Amniotic stem cell (primary cell): ENCODE measurements at regions not wholly inside any gene's neighbourhood (a gene's known extent, or its start where the extent isn't known, plus 50 kb on each side); places are given as distances from the start of the nearest gene placed in this dataset.

ENCODE experiments used
- DNase-seq: peaks from one replicate; lab custom pipeline; 2025; lab: John Stamatoyannopoulos, UW

DNA sequence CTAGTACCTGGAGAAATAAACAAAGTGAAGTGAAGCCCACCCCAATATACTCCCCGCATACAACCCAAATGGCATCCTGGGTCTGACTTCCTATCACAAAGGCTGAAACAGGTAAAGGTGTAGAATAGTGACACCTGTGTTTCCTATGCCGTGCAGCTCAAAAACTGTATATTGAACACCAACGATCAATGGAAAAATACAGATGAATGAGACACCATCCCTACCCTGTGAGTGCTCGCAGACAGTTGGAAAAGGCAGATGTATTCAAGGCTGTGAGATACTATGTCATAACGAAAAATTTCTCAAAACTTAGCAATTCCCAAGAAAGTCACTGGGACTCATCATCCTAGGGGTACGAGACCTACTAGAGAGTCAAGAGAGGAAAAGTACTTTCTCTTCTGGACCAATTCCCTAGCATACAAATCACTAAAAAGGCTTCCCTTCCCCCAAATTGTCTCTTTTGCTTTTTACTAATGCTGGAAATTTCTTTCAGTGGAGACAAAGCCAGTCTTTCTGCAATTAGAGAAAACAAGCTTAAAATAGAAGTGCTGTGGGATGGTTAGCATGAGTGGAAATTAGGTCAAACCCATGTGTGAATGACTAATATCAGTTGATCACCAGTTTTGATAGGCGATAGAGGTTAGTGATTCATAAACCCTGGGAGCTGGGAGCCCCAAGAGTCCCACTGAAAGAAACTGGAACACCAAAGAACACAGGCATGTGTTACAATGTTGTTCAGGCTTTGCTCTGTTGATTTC is 249.7 kb downstream of the SPTSSA start:
- no peak for DNase-seq

- DNase-seq, result no peak
These were observed 250.3 kb downstream of the SPTSSA start for GRCh38 chr14:34211732-34212131.

- DNase-seq, result no peak
These were observed 253.5 kb downstream of the SPTSSA start for GRCh38 chr14:34208532-34208931.

- no peak for DNase-seq
These were observed 254.9 kb upstream of the EGLN3 start for GRCh38 chr14:34205799-34206198.

GRCh38 chr14:34204774-34205173 is 253.9 kb upstream of the EGLN3 start:
- no peak for DNase-seq

GRCh38 chr14:34203251-34203722 is 252.4 kb upstream of the EGLN3 start:
- DNase-seq, result no peak

DNA sequence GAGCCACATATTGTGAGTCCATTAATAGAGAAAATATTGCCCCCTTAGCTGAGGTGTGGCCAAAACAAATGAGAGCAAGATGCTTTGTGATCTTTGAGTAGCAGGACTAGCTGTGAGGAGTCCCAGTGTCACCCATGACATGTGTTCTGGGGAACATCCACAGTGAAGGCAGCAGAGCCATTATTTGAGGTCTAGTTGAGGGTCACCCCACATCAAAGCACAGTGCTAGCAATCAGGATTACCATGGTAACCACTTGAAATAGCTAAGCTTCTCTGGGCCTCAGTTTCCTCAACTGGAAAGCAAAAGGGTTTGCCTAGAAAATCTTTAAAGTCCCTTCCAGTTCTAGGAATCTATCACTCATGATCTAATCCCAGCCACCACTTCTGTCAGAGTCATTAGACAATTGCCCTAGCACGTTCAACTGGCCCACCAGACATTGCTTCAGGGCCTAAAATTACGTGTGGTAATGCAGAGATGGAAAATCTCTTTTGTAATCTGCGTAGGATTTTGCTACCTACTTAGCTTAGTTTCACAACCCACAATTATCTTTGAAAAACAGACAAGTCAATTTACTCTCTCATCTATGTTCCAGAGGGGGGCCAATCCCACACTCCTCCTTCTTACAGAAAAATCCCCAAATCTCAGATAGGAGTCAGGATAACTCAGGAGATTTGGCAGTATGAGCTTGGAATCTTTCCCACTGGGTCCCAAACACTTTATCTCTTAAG is 251.2 kb upstream of the EGLN3 start:
- DNase-seq, result no peak

DNA sequence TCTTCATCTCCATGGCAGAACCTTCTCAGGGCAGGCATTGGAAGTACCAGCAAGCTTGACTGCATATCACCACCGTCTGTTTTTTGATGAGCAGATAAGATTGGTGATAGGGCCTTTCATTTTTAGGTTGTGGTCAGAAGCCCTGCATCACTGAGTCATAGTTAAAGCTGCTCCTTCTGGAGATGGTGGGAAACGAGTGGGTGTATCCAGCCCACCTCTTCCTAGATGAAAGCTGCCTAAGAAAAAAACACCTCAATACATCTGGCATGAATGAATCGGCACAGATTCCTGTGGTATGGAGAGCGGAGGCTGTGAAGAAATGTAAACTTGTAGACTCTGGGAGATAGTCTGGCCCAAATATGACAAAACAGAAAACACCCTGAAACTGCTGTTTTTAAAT is 248.7 kb upstream of the EGLN3 start:
- no peak for DNase-seq

GRCh38 chr14:34198096-34198495 is 247.2 kb upstream of the EGLN3 start:
- DNase-seq, result no peak

GRCh38 chr14:34195964-34196363 is 245.1 kb upstream of the EGLN3 start:
- DNase-seq, result no peak

DNA sequence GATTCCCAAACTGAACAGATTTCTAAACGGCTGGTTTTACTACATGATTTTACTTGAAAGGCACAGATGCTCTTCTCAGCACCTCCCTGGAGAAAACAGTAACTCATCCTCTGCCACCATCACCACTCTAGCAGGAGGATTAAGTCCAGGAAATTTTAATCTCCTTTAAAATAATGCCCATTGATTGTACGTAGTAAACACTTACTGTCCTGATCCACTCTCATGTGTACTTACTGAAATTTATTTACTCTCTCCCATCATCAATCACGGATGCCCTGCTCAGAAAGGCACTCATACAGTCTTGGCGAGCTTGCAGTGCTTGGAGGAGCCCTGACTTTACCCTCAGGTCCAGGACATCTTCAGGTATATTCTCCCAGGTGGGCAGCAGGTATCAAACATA is 239.8 kb upstream of the EGLN3 start:
- no peak for DNase-seq

- DNase-seq, result no peak
These were observed 239.0 kb upstream of the EGLN3 start for GRCh38 chr14:34189866-34190265.

DNA sequence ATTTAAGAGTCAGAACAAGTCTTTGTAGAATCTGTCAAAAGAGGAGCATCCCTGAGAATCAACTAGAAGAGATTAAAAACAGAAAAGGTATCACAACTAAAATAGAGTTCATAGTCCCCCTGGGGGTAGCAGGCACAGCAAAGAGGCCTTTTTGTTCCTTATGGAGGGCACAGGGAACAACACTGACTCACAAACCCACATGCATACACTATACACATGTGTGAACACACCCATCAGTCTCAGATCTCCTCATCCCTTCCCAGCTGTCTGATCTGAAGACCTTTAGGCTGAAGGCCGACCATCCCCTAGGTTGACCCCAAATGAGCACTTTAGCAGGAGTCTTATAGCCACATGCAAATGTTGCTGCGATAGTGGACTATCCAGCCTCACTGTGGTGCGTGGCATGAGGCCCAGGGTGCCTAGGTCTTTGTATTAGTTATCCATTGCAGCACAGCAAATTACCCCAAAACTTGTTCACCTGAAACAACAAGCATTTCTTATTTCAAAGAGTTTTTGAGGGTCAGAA is 236.7 kb upstream of the EGLN3 start:
- no peak for DNase-seq

- DNase-seq, result no peak
These were observed 236.2 kb upstream of the EGLN3 start for GRCh38 chr14:34187061-34187460.

DNA sequence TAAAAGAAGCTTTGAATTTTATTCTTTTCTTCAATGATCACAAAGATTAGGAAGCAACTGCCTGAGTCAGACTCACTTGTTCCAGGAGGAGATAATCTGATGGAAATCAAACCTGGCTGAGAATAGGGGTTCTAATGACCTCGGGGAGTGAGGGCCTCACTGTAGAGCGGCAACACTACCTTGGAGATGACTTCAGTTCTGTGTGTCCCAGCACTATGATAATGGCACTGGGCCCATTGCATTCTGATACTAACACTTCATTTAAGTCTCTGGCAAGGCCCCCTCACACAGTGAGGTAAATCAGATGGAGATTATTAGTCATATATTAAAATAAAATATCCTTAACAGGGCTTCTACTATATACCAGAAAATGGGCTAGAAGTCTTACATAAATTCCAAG is 233.3 kb upstream of the EGLN3 start:
- DNase-seq, result no peak

DNA sequence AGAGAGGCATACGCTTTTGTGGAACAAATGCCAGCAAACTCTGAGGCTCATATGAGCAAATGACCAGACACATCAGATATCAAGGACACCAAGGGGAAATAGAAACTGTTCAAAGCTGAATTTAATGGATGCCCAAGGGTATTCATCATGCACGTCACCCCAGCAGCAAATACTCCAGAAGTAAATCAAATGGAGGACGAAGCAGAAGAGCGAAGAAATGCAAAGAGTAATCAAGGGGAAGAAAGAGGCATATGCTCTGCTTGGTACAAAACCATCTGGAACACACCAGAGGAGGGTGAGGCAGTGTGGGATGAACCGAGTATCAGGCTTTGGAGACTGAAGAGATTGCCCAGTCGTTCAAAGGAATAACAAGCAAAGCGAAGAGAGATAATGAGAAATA is 232.6 kb upstream of the EGLN3 start:
- no peak for DNase-seq

- DNase-seq, result no peak
These were observed 230.5 kb upstream of the EGLN3 start for GRCh38 chr14:34181338-34181737.

GRCh38 chr14:34180869-34181268 is 230.0 kb upstream of the EGLN3 start:
- no peak for DNase-seq

- DNase-seq, result no peak
These were observed 229.6 kb upstream of the EGLN3 start for GRCh38 chr14:34180434-34180833.

DNA sequence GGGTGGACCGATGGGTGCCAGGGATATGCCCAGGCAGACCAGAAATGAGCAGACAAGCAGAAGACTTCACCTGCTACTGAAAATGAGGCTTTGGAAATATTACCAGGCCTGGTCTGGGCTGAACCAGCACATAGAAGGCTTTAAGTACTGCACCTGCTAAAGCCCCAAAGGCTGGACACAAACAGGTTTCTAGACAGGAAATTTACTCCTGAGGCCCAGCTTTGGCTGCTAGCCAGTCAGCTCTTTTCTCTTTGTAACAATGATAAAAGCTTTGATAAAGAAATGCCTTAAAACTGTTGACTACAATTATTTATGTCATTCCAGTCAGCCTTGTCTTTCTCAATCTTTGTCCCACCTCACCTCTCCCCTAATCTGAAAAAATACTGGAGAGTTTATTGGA is 228.9 kb upstream of the EGLN3 start:
- no peak for DNase-seq

- no peak for DNase-seq
These were observed 226.6 kb upstream of the EGLN3 start for GRCh38 chr14:34177466-34177865.

GRCh38 chr14:34175574-34175973 is 224.7 kb upstream of the EGLN3 start:
- no peak for DNase-seq

DNA sequence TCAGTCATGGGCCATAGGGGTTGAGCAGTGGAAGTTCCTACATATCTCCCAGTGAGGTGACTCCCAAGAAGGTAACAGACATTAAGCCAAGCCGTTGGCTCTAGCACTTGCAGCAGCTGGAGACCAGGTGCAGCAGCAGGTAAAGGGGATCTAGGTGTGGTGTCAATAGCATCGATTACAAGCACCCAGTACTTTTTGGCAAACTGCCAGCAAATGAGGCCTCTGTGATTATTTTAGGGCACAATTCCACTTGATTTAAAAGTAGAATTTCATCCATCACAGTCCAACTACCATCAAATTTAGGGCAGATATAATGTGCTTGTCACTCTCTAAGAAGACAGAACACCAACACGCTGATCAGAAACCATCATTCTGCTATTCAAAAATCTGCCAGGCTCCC is 224.1 kb upstream of the EGLN3 start:
- DNase-seq, result no peak
